SK-N-MC (cell line): ENCODE measurements at regions not wholly inside any gene's neighbourhood (a gene's known extent, or its start where the extent isn't known, plus 50 kb on each side); places are given as distances from the start of the nearest gene placed in this dataset.

Source experiments
- EZH2 ChIP-seq: fragments of 200-600 bp; sonication (generic); IDR thresholded peaks from one replicate; pipeline ENCODE4 v1.6.1; 2017; ENCODE audit warnings: antibody characterized with exemption
- FOXP2 ChIP-seq: optimal IDR thresholded peaks from 2 replicates; pipeline ENCODE3; 2011; ENCODE audit warnings: mild to moderate bottlenecking, moderate library complexity; ENCODE audit not compliant: insufficient read depth; ENCODE audit errors: extremely low read length, control extremely low read depth
- POLR2AphosphoS5 ChIP-seq: IDR thresholded peaks from 2 replicates; pipeline ENCODE4 v1.6.1; 2012; ENCODE audit warnings: mild to moderate bottlenecking, low read depth, low read length, borderline replicate concordance

DNA sequence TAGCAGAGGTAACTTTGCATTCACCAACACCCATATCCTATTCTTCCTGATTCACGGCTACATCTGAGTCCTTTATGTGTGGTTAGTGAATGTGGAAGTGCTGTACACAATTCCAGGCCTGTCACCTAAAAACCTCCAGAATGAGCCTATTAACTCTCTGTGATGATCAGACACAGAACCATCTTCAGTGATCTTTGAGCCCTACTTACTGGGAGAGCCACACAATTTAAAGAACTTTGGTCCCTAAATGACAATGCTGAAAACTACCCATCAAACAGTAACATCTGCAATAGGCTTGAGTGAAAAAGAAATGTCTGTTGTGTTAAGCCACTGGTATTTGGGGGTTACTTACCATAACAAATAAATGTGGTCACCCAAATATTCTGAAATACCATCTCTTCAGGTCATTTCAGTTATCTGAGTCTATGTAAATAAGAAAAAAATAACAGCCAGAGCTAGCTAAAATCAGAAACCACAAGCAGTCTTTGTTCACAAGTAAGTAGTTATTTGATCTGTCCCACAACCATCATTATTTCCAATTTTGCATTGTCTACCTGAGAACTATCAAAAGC lies 145.7 kb downstream of the HGF start:
- TF ChIP-seq POLR2AphosphoS5, result no peak
- TF ChIP-seq EZH2, result no peak
- no peak for TF ChIP-seq FOXP2
